Putamen (tissue), 1 donor: ENCODE measurements at regions not wholly inside any gene's neighbourhood (a gene's known extent, or its start where the extent isn't known, plus 50 kb on each side); places are given as distances from the start of the nearest gene placed in this dataset.
"Not testable (repeated sequence)": the region's sequence is repeated elsewhere in the genome, so short reads cannot be mapped to it uniquely, and the experiment has no call there.

ENCODE experiments used
- DNase-seq: peaks from one replicate; pipeline ENCODE4 v3.0.0-alpha.2; 2016; ENCODE audit warnings: low spot score

GRCh38 chr12:131214936-131215335 lies 261.2 kb downstream of the ADGRD1 start:
- DNase-seq: not testable (repeated sequence)

- not testable (repeated sequence) for DNase-seq
Measured at GRCh38 chr12:131216587-131216986, 262.9 kb downstream of the ADGRD1 start.

GRCh38 chr12:131217024-131217586 lies 263.4 kb downstream of the ADGRD1 start:
- DNase-seq: no peak

GRCh38 chr12:131218026-131218922 lies 264.6 kb downstream of the ADGRD1 start:
- no peak for DNase-seq

- no peak for DNase-seq
Measured at GRCh38 chr12:131218923-131219669, 265.4 kb downstream of the ADGRD1 start.

GRCh38 chr12:131219670-131220330 lies 266.1 kb downstream of the ADGRD1 start:
- no peak for DNase-seq

GRCh38 chr12:131220331-131220685 lies 266.6 kb downstream of the ADGRD1 start:
- no peak for DNase-seq

- DNase-seq: no peak
Measured at GRCh38 chr12:131221061-131221956, 267.6 kb downstream of the ADGRD1 start.

GRCh38 chr12:131221957-131222328 lies 268.2 kb downstream of the ADGRD1 start:
- no peak for DNase-seq

- no peak for DNase-seq
Measured at GRCh38 chr12:131222329-131223139, 268.8 kb downstream of the ADGRD1 start.

GRCh38 chr12:131223171-131223761 lies 269.6 kb downstream of the ADGRD1 start:
- no peak for DNase-seq

GRCh38 chr12:131223791-131224225 lies 270.1 kb downstream of the ADGRD1 start:
- DNase-seq: no peak

GRCh38 chr12:131224226-131225065 lies 270.7 kb downstream of the ADGRD1 start:
- not testable (repeated sequence) for DNase-seq

- DNase-seq: not testable (repeated sequence)
Measured at GRCh38 chr12:131225066-131225380, 271.3 kb downstream of the ADGRD1 start.

GRCh38 chr12:131226345-131227265 lies 272.9 kb downstream of the ADGRD1 start:
- DNase-seq: no peak

- DNase-seq: not testable (repeated sequence)
Measured at GRCh38 chr12:131227641-131228040, 273.9 kb downstream of the ADGRD1 start.

- DNase-seq: not testable (repeated sequence)
Measured at GRCh38 chr12:131229079-131229425, 275.3 kb downstream of the ADGRD1 start.
